Pancreas (tissue), 10 donors: ENCODE measurements at regions not wholly inside any gene's neighbourhood (a gene's known extent, or its start where the extent isn't known, plus 50 kb on each side); places are given as distances from the start of the nearest gene placed in this dataset.
A peak's percentile ranks its signal among the peaks of the same experiment; 100 is the strongest.

ENCODE experiments used
- ATAC-seq, 4 donors: fragments of 200-7000 bp; cut with Tn5 transposase; one replicate each; pipeline versions ENCODE4 v1.8.0 to v1.9.1; 2020; ENCODE audit warnings: mild to moderate bottlenecking in 4 of 4, moderate library complexity in 4 of 4
- DNase-seq, 6 donors: peaks; one replicate each; pipeline ENCODE4 v3.0.0-alpha.2; 2020
- FAIRE-seq: peaks from 2 replicates; lab custom pipeline; 2012; peaks lifted over from hg19 to GRCh38; lab: Jason Lieb, UNC
- H3K27ac ChIP-seq, 4 donors: fragments of 200-600 bp; sonication (generic); 1 replicate in 3 of 4; 2 replicates in 1 of 4; pipeline versions ENCODE4 v1.5.0 to v1.8.0; 2020
- H3K27me3 ChIP-seq, 4 donors: fragments of 200-600 bp; one replicate each; pipeline ENCODE4 v1.8.0; 2021
- H3K36me3 ChIP-seq, 3 donors: fragments of 200-600 bp; sonication (generic) in 1 of 3; one replicate each; pipeline versions ENCODE4 v1.5.0 to v1.8.0; 2020 to 2021
- H3K4me1 ChIP-seq, 3 donors: fragments of 200-600 bp; one replicate each; pipeline ENCODE4 v1.8.0; 2021
- H3K4me3 ChIP-seq, 4 donors: fragments of 200-600 bp; sonication (generic) in 2 of 4; one replicate each; pipeline versions ENCODE4 v1.5.0 to v1.8.0; 2020 to 2021
- H3K9me3 ChIP-seq, 4 donors: fragments of 200-600 bp; one replicate each; pipeline ENCODE4 v1.8.0; 2021
- CTCF ChIP-seq, 4 donors: fragments of 200-600 bp; sonication (generic) in 3 of 4; IDR thresholded peaks; one replicate each; pipeline versions ENCODE4 v1.5.0 to v1.8.0; 2021; ENCODE audit warnings: antibody characterized with exemption in 4 of 4
- WGBS, 2 donors: extraction: QIAGEN DNeasy Blood & Tissue Kit; methylation state at CpG; one replicate each; pipeline ENCODE4 v1.1.7; 2013; 5-methylcytosine and 5-hydroxymethylcytosine counted together
- intact Hi-C, 3 donors: fragments of 100-400 bp; cut with DNase I; formaldehyde crosslinking; loops; one replicate each; pipeline versions ENCODE4 v1.11.1 to v1.14.2; 2022
- donor health status: healthy with polysubstance abuse.
- donor health status: DM: no; HTN: no; CAD: no; lungs with moderate emphysema.
- donor health status: DM: no; HTN: no; CAD: no.
- donor health status: control.
- donor health status: control.
- donor health status: Bipolar disorder and iron deficiency.
- donor health status: DM: yes; HTN: yes; CAD: no.
- donor health status: DM: no; HTN: no; CAD: no.
- donor health status: DM: no; HTN: no; CAD: no.
- donor health status: DM: yes; HTN: yes; CAD: no.

DNA sequence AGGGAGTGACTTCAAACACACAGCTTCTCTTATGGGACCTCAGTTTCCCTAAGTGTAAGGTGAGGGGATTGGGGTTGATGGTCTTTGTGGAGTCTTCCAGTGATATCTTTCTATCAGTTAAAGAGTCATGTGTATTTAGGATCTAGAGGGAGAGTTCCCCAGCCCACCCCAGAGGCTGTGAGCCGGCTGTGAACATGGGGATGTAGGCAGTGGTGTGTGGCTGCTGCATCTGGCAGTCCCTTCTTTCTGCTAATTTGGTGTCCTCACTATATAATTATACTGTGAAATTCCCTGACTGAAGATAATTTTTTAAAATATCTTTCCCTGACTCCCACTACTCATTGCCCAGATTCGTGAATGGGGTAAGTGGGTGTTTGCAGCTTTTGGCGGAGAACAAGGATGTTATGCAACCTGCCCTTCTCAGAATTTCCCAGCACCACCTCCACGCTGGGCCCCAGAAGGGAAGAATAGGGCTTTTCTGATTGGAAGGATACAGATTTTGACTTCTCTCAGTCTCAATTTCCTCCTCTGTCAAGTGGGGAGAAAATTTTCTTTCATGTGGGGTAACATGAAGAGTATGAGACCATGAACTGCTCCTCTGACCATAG lies 79.0 kb upstream of the RASGRF1 start:
- ATAC-seq, result peak in 1 of 4 donors; percentile 9
- no peaks in the 10 kb centered on the region for H3K27me3 ChIP-seq
- no peak for TF ChIP-seq CTCF (IDR thresholded peaks at IDR 0.05)
- H3K4me3 ChIP-seq, result no peak overlapping the region
- intact Hi-C loops, result no loop called here
- WGBS, 2 donors, result 55 to 62% methylated on average over 4 of the region's 4 CpGs
- no peak for DNase-seq
- no peaks in the 10 kb centered on the region for H3K4me1 ChIP-seq
- H3K9me3 ChIP-seq, result no peaks in the 10 kb centered on the region
- no peak for FAIRE-seq
- no peak overlapping the region for H3K27ac ChIP-seq
- H3K36me3 ChIP-seq, result no peaks in the 10 kb centered on the region

- intact Hi-C loops, result no loop called here
- ATAC-seq, result peak in 3 of 4 donors; percentile 65 to 72 (median 69)
- Histone ChIP-seq H3K4me1 (no peaks in the 10 kb centered on the region), H3K36me3 (no peaks in the 10 kb centered on the region), H3K9me3 (no peaks in the 10 kb centered on the region), H3K27me3 (no peaks in the 10 kb centered on the region), H3K4me3 (no peak overlapping the region), H3K27ac (no peak overlapping the region)
- no peak for DNase-seq
- WGBS, 2 donors, result 18 to 27% methylated on average over 6 of the region's 6 CpGs
- TF ChIP-seq CTCF (IDR thresholded peaks at IDR 0.05), result no peak
- no peak for FAIRE-seq
Measured at GRCh38 chr15:79168922-79169456, 78.4 kb upstream of the RASGRF1 start.

GRCh38 chr15:79167776-79168175 lies 77.2 kb upstream of the RASGRF1 start:
- Histone ChIP-seq H3K4me3 (no peak overlapping the region), H3K27ac (no peak overlapping the region), H3K36me3 (no peaks in the 10 kb centered on the region), H3K27me3 (no peaks in the 10 kb centered on the region), H3K4me1 (no peaks in the 10 kb centered on the region), H3K9me3 (no peaks in the 10 kb centered on the region)
- intact Hi-C loops, result no loop called here
- DNase-seq (no peak), ATAC-seq (no peak), FAIRE-seq (no peak)
- no peak for TF ChIP-seq CTCF (IDR thresholded peaks at IDR 0.05)
- 83 to 92% methylated on average over 2 of the region's 2 CpGs for WGBS, 2 donors

- H3K27me3 ChIP-seq, result no peaks in the 10 kb centered on the region
- FAIRE-seq (no peak), DNase-seq (no peak), ATAC-seq (no peak)
- no peak overlapping the region for H3K4me3 ChIP-seq
- intact Hi-C loops, result no loop called here
- H3K36me3 ChIP-seq, result no peaks in the 10 kb centered on the region
- no peak for TF ChIP-seq CTCF (IDR thresholded peaks at IDR 0.05)
- 83 to 86% methylated on average over 5 of the region's 5 CpGs for WGBS, 2 donors
- H3K27ac ChIP-seq, result no peak overlapping the region
- H3K9me3 ChIP-seq, result no peaks in the 10 kb centered on the region
- no peaks in the 10 kb centered on the region for H3K4me1 ChIP-seq
Measured at GRCh38 chr15:79166311-79166955, 75.9 kb upstream of the RASGRF1 start.

DNA sequence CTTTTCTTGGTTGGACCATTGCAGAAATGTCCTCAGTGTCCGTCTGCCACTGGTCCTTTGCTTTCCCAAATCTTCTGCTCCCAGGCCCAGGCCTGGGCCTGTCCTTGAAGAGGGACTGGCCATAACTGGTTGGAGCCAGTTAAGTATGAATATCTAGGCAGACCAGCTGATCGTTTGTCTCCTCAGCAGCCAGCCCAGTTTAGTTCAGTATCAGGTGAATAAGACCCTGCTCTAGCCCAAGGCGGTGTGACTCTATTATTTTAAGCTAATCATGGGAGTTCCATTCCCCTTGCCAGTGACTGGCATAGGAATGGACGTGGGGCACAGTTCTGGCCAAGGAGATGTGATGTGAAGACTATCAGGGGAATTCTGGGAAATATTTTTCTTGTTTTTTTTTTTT lies 73.9 kb upstream of the RASGRF1 start:
- no peak overlapping the region for H3K4me3 ChIP-seq
- no peaks in the 10 kb centered on the region for H3K9me3 ChIP-seq
- WGBS, 2 donors, result 68 to 80% methylated on average over 4 of the region's 4 CpGs
- H3K36me3 ChIP-seq, result no peaks in the 10 kb centered on the region
- no peaks in the 10 kb centered on the region for H3K4me1 ChIP-seq
- no peak for TF ChIP-seq CTCF (IDR thresholded peaks at IDR 0.05)
- H3K27me3 ChIP-seq, result no peaks in the 10 kb centered on the region
- H3K27ac ChIP-seq, result no peak overlapping the region
- FAIRE-seq (no peak), DNase-seq (no peak), ATAC-seq (no peak)
- intact Hi-C loops, result no loop called here
